GM12878 (cell line): ENCODE measurements at regions not wholly inside any gene's neighbourhood (a gene's known extent, or its start where the extent isn't known, plus 50 kb on each side); places are given as distances from the start of the nearest gene placed in this dataset.

Experiments
- ASH2L ChIP-seq: fragments of 300-600, 200-600 bp; sonication (generic); IDR thresholded peaks from 2 replicates; pipeline ENCODE4 v1.6.1; 2017; ENCODE audit warnings: low read depth, mild to moderate bottlenecking, borderline replicate concordance
- CTCF ChIP-seq, 3 experiments: IDR thresholded peaks in 2 of 3; conservative IDR thresholded peaks in 1 of 3; 2 replicates each; pipeline ENCODE4 v1.5.1; 2011; ENCODE audit warnings: low read depth in 3 of 3, low read length in 3 of 3, mild to moderate bottlenecking in 3 of 3, control low read depth in 2 of 3, moderate library complexity in 2 of 3, inconsistent platforms in 1 of 3, mixed read lengths in 1 of 3; ENCODE audit not compliant: control insufficient read depth in 2 of 3, insufficient read depth in 1 of 3; ENCODE audit errors: extremely low read depth in 1 of 3
- EP300 ChIP-seq, 2 experiments: fragments of 150-350 bp in 1 of 2; IDR thresholded peaks; 2 replicates each; pipeline ENCODE4 v1.6.1; 2011 to 2012; ENCODE audit warnings: low read depth in 2 of 2, low read length in 2 of 2, borderline replicate concordance in 1 of 2, improper control_type of control experiment in 1 of 2, inconsistent platforms in 1 of 2; ENCODE audit not compliant: control insufficient read depth in 1 of 2
- SMARCA5 ChIP-seq: fragments of 450-650 bp; IDR thresholded peaks from 2 replicates; pipeline ENCODE4 v1.6.1; 2017; ENCODE audit warnings: mild to moderate bottlenecking
- SREBF2 ChIP-seq: IDR thresholded peaks from 2 replicates; pipeline ENCODE4 v1.6.1; 2012; ENCODE audit warnings: mild to moderate bottlenecking, low read length
- SRF ChIP-seq, 2 experiments: IDR thresholded peaks; 2 replicates each; pipeline ENCODE4 v1.6.1; 2011; ENCODE audit warnings: low read depth in 2 of 2, low read length in 2 of 2, mild to moderate bottlenecking in 1 of 2, moderate library complexity in 1 of 2
- STAT3 ChIP-seq: IDR thresholded peaks from 2 replicates; pipeline ENCODE4 v1.6.1; 2011; ENCODE audit warnings: low read depth, low read length, improper control_type of control experiment
- TF ChIP-seq, protein P1 (sequence below): fragments of 450-650 bp; formaldehyde crosslinking; IDR thresholded peaks from 2 replicates; pipeline ENCODE4 v1.4.0; 2020; ENCODE audit warnings: mild to moderate bottlenecking, moderate library complexity
- TF ChIP-seq, protein P2 (sequence below): IDR thresholded peaks from 2 replicates; pipeline ENCODE4 v1.6.1; 2012; ENCODE audit warnings: low read depth, low read length, improper control_type of control experiment

DNA sequence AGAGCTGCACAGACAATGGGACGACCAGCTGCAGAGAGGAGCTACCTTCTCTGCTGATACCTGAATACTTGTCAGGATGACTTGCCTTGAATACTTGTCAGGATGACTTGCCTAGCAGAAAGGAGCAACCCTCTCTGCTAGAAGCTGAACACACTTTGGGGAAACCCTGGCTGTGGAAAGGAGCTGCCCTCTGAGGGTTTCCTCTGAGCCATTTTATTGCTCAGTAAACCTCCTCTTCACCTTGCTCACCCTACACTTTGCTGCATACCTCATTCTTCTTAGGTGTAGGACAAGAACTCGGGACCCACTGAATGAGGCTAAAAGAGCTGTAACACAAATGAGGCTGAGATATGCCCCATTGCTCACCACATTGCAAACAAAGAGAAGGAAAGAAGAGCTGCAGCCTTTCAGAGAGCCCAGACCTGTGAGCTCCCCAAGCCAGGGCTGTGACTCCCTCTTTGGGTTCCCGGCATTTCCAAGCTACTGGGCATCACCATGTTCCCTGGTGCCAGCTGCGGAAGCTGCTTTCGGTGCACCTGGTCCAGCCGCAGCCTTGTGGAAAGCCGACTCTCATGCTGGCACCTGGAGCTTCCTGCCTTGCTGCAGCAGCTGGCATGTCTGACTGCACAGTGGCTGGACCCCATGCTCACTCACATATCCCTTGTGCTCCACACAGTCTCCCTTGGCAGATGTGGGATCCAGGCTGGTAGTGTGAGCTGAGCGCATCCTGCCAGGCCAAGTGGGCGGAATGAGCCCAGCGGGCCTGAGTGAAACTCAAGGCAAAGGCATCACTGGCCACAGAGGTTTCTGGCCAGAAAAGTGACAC, 106.7 kb upstream of the AHI1 start:
- no peak for TF ChIP-seq SREBF2
- TF ChIP-seq SRF (IDR thresholded peaks at IDR 0.05; ENCODE audit: low read depth in 2 of 2, low read length in 2 of 2): no peak
- TF ChIP-seq, protein P1, sequence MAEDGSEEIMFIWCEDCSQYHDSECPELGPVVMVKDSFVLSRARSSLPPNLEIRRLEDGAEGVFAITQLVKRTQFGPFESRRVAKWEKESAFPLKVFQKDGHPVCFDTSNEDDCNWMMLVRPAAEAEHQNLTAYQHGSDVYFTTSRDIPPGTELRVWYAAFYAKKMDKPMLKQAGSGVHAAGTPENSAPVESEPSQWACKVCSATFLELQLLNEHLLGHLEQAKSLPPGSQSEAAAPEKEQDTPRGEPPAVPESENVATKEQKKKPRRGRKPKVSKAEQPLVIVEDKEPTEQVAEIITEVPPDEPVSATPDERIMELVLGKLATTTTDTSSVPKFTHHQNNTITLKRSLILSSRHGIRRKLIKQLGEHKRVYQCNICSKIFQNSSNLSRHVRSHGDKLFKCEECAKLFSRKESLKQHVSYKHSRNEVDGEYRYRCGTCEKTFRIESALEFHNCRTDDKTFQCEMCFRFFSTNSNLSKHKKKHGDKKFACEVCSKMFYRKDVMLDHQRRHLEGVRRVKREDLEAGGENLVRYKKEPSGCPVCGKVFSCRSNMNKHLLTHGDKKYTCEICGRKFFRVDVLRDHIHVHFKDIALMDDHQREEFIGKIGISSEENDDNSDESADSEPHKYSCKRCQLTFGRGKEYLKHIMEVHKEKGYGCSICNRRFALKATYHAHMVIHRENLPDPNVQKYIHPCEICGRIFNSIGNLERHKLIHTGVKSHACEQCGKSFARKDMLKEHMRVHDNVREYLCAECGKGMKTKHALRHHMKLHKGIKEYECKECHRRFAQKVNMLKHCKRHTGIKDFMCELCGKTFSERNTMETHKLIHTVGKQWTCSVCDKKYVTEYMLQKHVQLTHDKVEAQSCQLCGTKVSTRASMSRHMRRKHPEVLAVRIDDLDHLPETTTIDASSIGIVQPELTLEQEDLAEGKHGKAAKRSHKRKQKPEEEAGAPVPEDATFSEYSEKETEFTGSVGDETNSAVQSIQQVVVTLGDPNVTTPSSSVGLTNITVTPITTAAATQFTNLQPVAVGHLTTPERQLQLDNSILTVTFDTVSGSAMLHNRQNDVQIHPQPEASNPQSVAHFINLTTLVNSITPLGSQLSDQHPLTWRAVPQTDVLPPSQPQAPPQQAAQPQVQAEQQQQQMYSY (CRISPR knock-in tag): no peak
- no peak for TF ChIP-seq EP300 (IDR thresholded peaks at IDR 0.05; ENCODE audit: borderline replicate concordance in 1 of 2, control insufficient read depth in 1 of 2, low read depth in 2 of 2, low read length in 2 of 2)
- TF ChIP-seq ASH2L: no peak
- TF ChIP-seq, protein P2, sequence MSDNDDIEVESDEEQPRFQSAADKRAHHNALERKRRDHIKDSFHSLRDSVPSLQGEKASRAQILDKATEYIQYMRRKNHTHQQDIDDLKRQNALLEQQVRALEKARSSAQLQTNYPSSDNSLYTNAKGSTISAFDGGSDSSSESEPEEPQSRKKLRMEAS: no peak
- no peak for TF ChIP-seq SMARCA5
- TF ChIP-seq CTCF (IDR thresholded peaks at IDR 0.05 in 2 of 3, conservative IDR thresholded peaks at IDR 0.05 in 1 of 3; ENCODE audit: control insufficient read depth in 2 of 3, extremely low read depth in 1 of 3, insufficient read depth in 1 of 3, low read depth in 3 of 3, low read length in 3 of 3): no peak
- no peak for TF ChIP-seq STAT3
